ENCODE measurements at regions not wholly inside any gene's neighbourhood (a gene's known extent, or its start where the extent isn't known, plus 50 kb on each side); places are given as distances from the start of the nearest gene placed in this dataset.

GRCh38 chr9:73233359-73234007, 81.8 kb downstream of the ANXA1 start:
- Histone ChIP-seq H3K27ac (no peak overlapping the region), H3K27me3 (peaks cover 0 to 2% (median 0%) of the 10 kb centered on the region in 4 donors), H3K4me1 (no peaks in the 10 kb centered on the region), H3K4me3 (no peak overlapping the region), H3K36me3 (no peaks in the 10 kb centered on the region), H3K9me3 (no peaks in the 10 kb centered on the region)
- 49 to 57% methylated on average over 6 of the region's 6 CpGs for WGBS, 2 donors
- no peak for DNase-seq
- FAIRE-seq, result no peak
- no peak for TF ChIP-seq CTCF (IDR thresholded peaks at IDR 0.05)
- intact Hi-C loops (cut with DNase I), result no loop called here
- ATAC-seq, result no peak

GRCh38 chr9:73234008-73234360, 82.3 kb downstream of the ANXA1 start:
- no peak for ATAC-seq
- WGBS, 2 donors, result 71 to 80% methylated on average over 1 of the region's 1 CpG

GRCh38 chr9:73237140-73237539, 85.5 kb downstream of the ANXA1 start:
- Histone ChIP-seq H3K27ac (no peak overlapping the region), H3K4me3 (no peak overlapping the region), H3K27me3 (peaks cover 0 to 6% (median 1%) of the 10 kb centered on the region in 4 donors), H3K9me3 (no peaks in the 10 kb centered on the region), H3K36me3 (no peaks in the 10 kb centered on the region), H3K4me1 (no peaks in the 10 kb centered on the region)
- DNase-seq (no peak), FAIRE-seq (no peak), ATAC-seq (no peak)
- intact Hi-C loops (cut with DNase I), result no loop called here
- TF ChIP-seq CTCF (IDR thresholded peaks at IDR 0.05), result no peak
- WGBS, 2 donors, result 57 to 85% methylated on average over 1 of the region's 1 CpG

More at GRCh38 chr9:73234008-73234360, 82.3 kb downstream of the ANXA1 start:
- FAIRE-seq, result no peak
- no peaks in the 10 kb centered on the region for H3K36me3 ChIP-seq
- H3K27ac ChIP-seq, result no peak overlapping the region
- no peak for DNase-seq
- intact Hi-C loops (cut with DNase I), result no loop called here
- H3K27me3 ChIP-seq, result peaks cover 0 to 2% (median under 1%) of the 10 kb centered on the region in 4 donors
- H3K4me1 ChIP-seq, result no peaks in the 10 kb centered on the region
- H3K4me3 ChIP-seq, result no peak overlapping the region
- no peak for TF ChIP-seq CTCF (IDR thresholded peaks at IDR 0.05)
- no peaks in the 10 kb centered on the region for H3K9me3 ChIP-seq

GRCh38 chr9:73239570-73240265, 88.1 kb downstream of the ANXA1 start:
- ATAC-seq, result no peak
- WGBS, 2 donors, result 67 to 72% methylated on average over 2 of the region's 2 CpGs
- intact Hi-C loops (cut with DNase I), result no loop called here

More at GRCh38 chr9:73239570-73240265, 88.1 kb downstream of the ANXA1 start:
- Histone ChIP-seq H3K4me3 (no peak overlapping the region), H3K27me3 (peaks cover 0 to 6% (median 5%) of the 10 kb centered on the region in 4 donors), H3K4me1 (no peaks in the 10 kb centered on the region), H3K27ac (no peak overlapping the region), H3K9me3 (no peaks in the 10 kb centered on the region), H3K36me3 (no peaks in the 10 kb centered on the region)
- DNase-seq (no peak), FAIRE-seq (no peak)
- TF ChIP-seq CTCF (IDR thresholded peaks at IDR 0.05), result no peak
